Caco-2 (cell line): ENCODE measurements at regions not wholly inside any gene's neighbourhood (a gene's known extent, or its start where the extent isn't known, plus 50 kb on each side); places are given as distances from the start of the nearest gene placed in this dataset.
"Not testable (repeated sequence)": the region's sequence is repeated elsewhere in the genome, so short reads cannot be mapped to it uniquely, and the experiment has no call there.

Experiments
- BruUV-seq: library from RNA; stranded (reverse); fragments of 400-500 nt; replicated peaks from 2 replicates; lab custom pipeline; 2021; lab: Mats Ljungman, UMichigan
- CTCF ChIA-PET: fragments of 300-600 bp; sonication (Branson Sonifier 250); formaldehyde crosslinking; loops from one replicate; lab custom pipeline; 2022; ENCODE audit warnings: antibody characterized with exemption; lab: Charles Lee
- POLR2A ChIA-PET: fragments of 300-600 bp; sonication (Branson Sonifier 250); formaldehyde crosslinking; loops from one replicate; lab custom pipeline; 2022; ENCODE audit warnings: antibody characterized with exemption; lab: Charles Lee
- DNase-seq, 2 experiments: peaks; one replicate each; pipeline versions ENCODE4 v3.0.0 to v3.0.0-alpha.2; 2020 to 2022
- H3K27me3 ChIP-seq: replicated peaks from 2 replicates; pipeline ENCODE4 v1.6.0; 2011; ENCODE audit warnings: low read length; ENCODE audit not compliant: control insufficient read depth, insufficient read depth
- H3K36me3 ChIP-seq: 2 replicates; pipeline ENCODE4 v1.5.1; 2011; ENCODE audit warnings: low read length; ENCODE audit not compliant: control insufficient read depth, insufficient read depth
- H3K4me1 ChIP-seq: fragments of 250-450 bp; sonication (Bioruptor Pico); 2 replicates; pipeline ENCODE4 v1.5.1; 2020; ENCODE audit warnings: mild to moderate bottlenecking
- H3K4me3 ChIP-seq: 2 replicates; pipeline ENCODE4 v1.5.1; 2011; ENCODE audit warnings: low read depth, mild to moderate bottlenecking, control low read depth, low read length
- H3K9me3 ChIP-seq: fragments of 250-450 bp; sonication (Bioruptor Pico); 2 replicates; pipeline ENCODE4 v1.5.1; 2020; ENCODE audit warnings: mild to moderate bottlenecking, moderate library complexity
- H3K27ac Mint-ChIP-seq: one replicate; pipeline ENCODE4 v1.8.0; 2022; ENCODE audit warnings: mixed read lengths; ENCODE audit not compliant: unreplicated experiment
- H3K27me3 Mint-ChIP-seq: one replicate; pipeline ENCODE4 v1.8.0; 2022; ENCODE audit warnings: mixed read lengths; ENCODE audit not compliant: insufficient read depth, unreplicated experiment
- H3K36me3 Mint-ChIP-seq: one replicate; pipeline ENCODE4 v1.8.0; 2022; ENCODE audit warnings: mild to moderate bottlenecking, mixed read lengths; ENCODE audit not compliant: insufficient read depth, unreplicated experiment
- H3K4me1 Mint-ChIP-seq: one replicate; pipeline ENCODE4 v1.8.0; 2022; ENCODE audit warnings: low read depth, mixed read lengths; ENCODE audit not compliant: unreplicated experiment
- H3K4me3 Mint-ChIP-seq: one replicate; pipeline ENCODE4 v1.8.0; 2022; ENCODE audit warnings: mild to moderate bottlenecking, moderate library complexity, mixed read lengths; ENCODE audit not compliant: unreplicated experiment
- H3K9me3 Mint-ChIP-seq: one replicate; pipeline ENCODE4 v1.8.0; 2022; ENCODE audit warnings: mixed read lengths; ENCODE audit not compliant: unreplicated experiment
- CTCF ChIP-seq, 2 experiments: fragments of 200-600 bp in 1 of 2; IDR thresholded peaks; 1 replicate in 1 of 2; 2 replicates in 1 of 2; pipeline versions ENCODE4 v1.5.1 to v1.8.0; 2011 to 2022; ENCODE audit warnings: antibody characterized with exemption in 1 of 2, control low read depth in 1 of 2, inconsistent platforms in 1 of 2, low read depth in 1 of 2, low read length in 1 of 2, mild to moderate bottlenecking in 1 of 2, moderate library complexity in 1 of 2; ENCODE audit not compliant: insufficient read depth in 1 of 2, severe bottlenecking in 1 of 2, unreplicated experiment in 1 of 2
- intact Hi-C: fragments of 100-400 bp; cut with micrococcal nuclease; formaldehyde crosslinking; loops from one replicate; pipeline ENCODE4 v1.10.0; 2022; ENCODE audit not compliant: unreplicated experiment

GRCh38 chr17:68759002-68759342 lies 157.8 kb upstream of the FAM20A start:
- H3K36me3 ChIP-seq: no peaks in the 10 kb centered on the region
- Mint-ChIP-seq H3K27ac (peak overlapping the region; percentile 89), H3K4me3 (peak overlapping the region; percentile 77), H3K4me1 (peaks cover 7% of the 10 kb centered on the region), H3K27me3 (no peaks in the 10 kb centered on the region), H3K9me3 (no peaks in the 10 kb centered on the region), H3K36me3 (no peaks in the 10 kb centered on the region)
- ChIA-PET POLR2A (no interaction called here), CTCF (no interaction called here)
- H3K4me1 ChIP-seq: peaks cover 13% of the 10 kb centered on the region
- no peak for TF ChIP-seq CTCF (IDR thresholded peaks at IDR 0.05; ENCODE audit: insufficient read depth in 1 of 2, low read depth in 1 of 2, low read length in 1 of 2, severe bottlenecking in 1 of 2, unreplicated experiment in 1 of 2)
- no peaks in the 10 kb centered on the region for H3K9me3 ChIP-seq
- no peaks in the 10 kb centered on the region for H3K27me3 ChIP-seq
- no peak overlapping the region for H3K4me3 ChIP-seq
- no peak for DNase-seq
- intact Hi-C loops: loop anchor here (1.0 to 10.0 kb wide), 6 partner anchors 26 to 584 kb away; no protein-coding TSS in a partner anchor
- BruUV-seq: no TSS peak

GRCh38 chr17:68757866-68758757 lies 156.9 kb upstream of the FAM20A start:
- H3K4me1 ChIP-seq: peaks cover 13% of the 10 kb centered on the region
- H3K4me1 Mint-ChIP-seq, H3K4me3 ChIP-seq, H3K4me3 Mint-ChIP-seq, BruUV-seq, POLR2A ChIA-PET, H3K27me3 ChIP-seq, H3K9me3 Mint-ChIP-seq, DNase-seq, H3K36me3 ChIP-seq, H3K9me3 ChIP-seq, CTCF ChIA-PET, H3K27ac Mint-ChIP-seq, H3K27me3 Mint-ChIP-seq, H3K36me3 Mint-ChIP-seq: not testable (repeated sequence)
- intact Hi-C loops: loop anchor here (2.0 to 10.0 kb wide), 3 partner anchors 25 to 583 kb away; no protein-coding TSS in a partner anchor

- POLR2A ChIA-PET: no interaction called here
- Histone ChIP-seq H3K27me3 (no peaks in the 10 kb centered on the region), H3K4me3 (no peak overlapping the region), H3K36me3 (no peaks in the 10 kb centered on the region), H3K4me1 (peaks cover 10% of the 10 kb centered on the region), H3K9me3 (no peaks in the 10 kb centered on the region)
- H3K4me3 Mint-ChIP-seq: no peak overlapping the region
- TF ChIP-seq CTCF (IDR thresholded peaks at IDR 0.05; ENCODE audit: insufficient read depth in 1 of 2, low read depth in 1 of 2, low read length in 1 of 2, severe bottlenecking in 1 of 2, unreplicated experiment in 1 of 2): no peak
- peaks cover 5% of the 10 kb centered on the region for H3K4me1 Mint-ChIP-seq
- no peak for DNase-seq
- BruUV-seq: no TSS peak
- H3K27ac Mint-ChIP-seq: no peak overlapping the region
- intact Hi-C loops: loop anchor here (10.0 kb wide), 1 partner anchor 579 kb away; no protein-coding TSS in a partner anchor
- no peaks in the 10 kb centered on the region for H3K36me3 Mint-ChIP-seq
- no peaks in the 10 kb centered on the region for H3K9me3 Mint-ChIP-seq
- CTCF ChIA-PET: interaction anchor here (0.6 kb wide), 1 partner anchor 719 kb away, joined by 5 read pairs; the partner anchor contains the start of gene KPNA2
- H3K27me3 Mint-ChIP-seq: no peaks in the 10 kb centered on the region
Observed at GRCh38 chr17:68753985-68754769, 153.0 kb upstream of the FAM20A start.
